PC-9 (cell line): ENCODE measurements at regions not wholly inside any gene's neighbourhood (a gene's known extent, or its start where the extent isn't known, plus 50 kb on each side); places are given as distances from the start of the nearest gene placed in this dataset.

Experiments
- CTCF ChIP-seq: fragments of 200-600 bp; sonication (generic); conservative IDR thresholded peaks from 2 replicates; pipeline ENCODE4 v1.6.1; 2017; ENCODE audit warnings: mixed run types, antibody characterized with exemption, mild to moderate bottlenecking, moderate library complexity
- EZH2 ChIP-seq: fragments of 200-600 bp; sonication (generic); IDR thresholded peaks from 2 replicates; pipeline ENCODE4 v1.8.0; 2017; ENCODE audit warnings: antibody characterized with exemption, low read depth

GRCh38 chr13:39232999-39233398 is 194.7 kb downstream of the NHLRC3 start:
- TF ChIP-seq EZH2 (no peak), CTCF (no peak)
